ENCODE measurements at regions not wholly inside any gene's neighbourhood (a gene's known extent, or its start where the extent isn't known, plus 50 kb on each side); places are given as distances from the start of the nearest gene placed in this dataset.
"Not testable (repeated sequence)": the region's sequence is repeated elsewhere in the genome, so short reads cannot be mapped to it uniquely, and the experiment has no call there.

DNA sequence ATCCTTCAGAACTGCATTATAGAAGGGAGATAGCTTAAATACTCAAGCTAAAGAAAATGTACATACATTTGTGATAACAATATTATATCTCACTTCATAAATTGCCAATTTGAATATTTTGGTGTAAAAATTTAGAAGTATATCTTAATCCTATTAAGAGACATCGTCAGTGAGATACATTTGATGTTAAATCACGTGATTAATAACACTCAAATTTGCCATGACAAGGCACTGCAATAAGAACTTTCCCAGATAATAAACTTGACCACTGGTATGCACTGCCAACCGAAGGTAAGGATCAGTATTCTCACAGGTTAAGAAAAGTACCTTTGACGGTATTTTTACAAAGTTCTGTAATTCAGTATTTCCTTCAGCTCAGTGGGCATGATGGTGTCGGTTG is 764.7 kb upstream of the FRG1 start:
- no peak for DNase-seq (ENCODE audit: low spot score)

DNA sequence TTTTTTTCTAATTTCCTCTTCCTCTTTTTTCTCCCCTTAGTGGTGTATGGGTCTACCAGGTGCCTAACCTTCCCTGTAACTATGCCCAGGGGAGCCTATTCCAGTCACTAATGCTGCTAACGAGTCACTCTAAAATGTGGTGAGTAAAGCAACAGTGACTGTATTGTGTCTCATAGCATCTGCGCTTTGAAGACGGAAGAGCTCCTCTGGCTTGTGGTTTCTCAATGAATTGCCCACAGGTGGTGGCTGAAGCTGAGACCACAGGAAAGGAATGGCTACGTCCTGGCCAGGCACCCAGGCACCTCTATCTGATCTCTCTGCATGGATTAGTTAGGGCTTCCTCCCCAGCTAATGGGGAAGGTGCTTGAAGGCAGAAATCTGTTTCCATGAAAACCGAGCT is 763.5 kb upstream of the FRG1 start:
- no peak for DNase-seq (ENCODE audit: low spot score)

DNA sequence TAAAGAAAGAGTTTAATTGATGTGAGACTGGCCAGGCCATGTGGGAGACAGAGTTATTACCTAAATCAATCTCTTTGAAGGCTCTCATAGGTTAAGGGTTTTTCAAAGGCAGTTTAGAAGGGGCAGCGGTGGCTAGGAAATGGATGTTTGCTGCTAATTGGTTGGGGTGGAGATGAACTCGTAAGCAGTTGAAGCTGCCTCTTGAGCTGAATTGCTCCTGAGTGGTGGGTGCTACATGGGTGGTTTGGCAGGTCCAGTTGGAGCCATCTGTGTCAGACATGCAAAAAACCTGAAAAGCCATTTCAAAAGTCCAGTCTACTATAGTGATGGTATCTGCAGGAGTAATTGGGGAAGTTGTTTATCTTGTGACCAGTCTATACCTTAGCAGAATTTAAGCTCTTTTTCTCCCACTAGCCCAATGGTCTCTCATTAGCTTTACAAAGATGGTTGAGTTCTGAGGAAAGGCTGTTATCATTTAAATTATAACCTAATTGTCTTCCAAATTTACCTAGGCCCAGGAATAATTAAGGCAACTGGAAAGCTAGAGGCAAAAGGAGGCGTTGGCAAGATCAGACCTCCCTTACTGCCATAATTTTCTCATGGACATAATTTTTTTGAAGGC is 762.4 kb upstream of the FRG1 start:
- DNase-seq (ENCODE audit: low spot score) = no peak

DNA sequence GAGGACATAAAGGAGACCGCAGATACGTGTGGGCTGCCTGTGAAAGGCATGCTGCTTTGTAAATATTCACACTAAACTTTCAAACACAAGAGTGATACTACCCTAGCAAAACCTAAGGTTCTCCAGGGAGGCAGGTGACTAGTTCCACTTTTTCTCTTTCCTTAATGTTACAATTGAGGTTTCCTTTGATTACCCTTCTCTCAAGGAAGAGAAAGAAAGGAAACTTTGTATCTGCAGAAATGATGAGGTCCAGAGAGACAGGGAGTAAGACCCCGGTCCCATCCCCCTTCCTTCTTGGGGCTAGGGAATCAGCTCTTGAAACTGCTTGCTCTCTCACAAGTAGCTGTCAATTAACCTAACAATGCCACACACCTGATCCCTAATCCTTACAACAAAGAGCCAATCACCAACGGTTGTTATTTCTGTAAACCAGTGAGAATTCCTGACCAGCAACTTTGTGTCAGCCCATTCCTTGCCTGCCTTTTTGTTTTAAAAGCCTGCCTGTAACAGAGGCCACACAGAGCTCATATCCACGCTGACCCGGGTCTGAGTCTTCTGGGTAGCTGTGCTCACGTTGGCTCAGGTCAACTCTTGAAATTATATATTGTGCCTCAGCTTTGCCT is 754.8 kb upstream of the FRG1 start:
- no peak for DNase-seq (ENCODE audit: low spot score)

DNA sequence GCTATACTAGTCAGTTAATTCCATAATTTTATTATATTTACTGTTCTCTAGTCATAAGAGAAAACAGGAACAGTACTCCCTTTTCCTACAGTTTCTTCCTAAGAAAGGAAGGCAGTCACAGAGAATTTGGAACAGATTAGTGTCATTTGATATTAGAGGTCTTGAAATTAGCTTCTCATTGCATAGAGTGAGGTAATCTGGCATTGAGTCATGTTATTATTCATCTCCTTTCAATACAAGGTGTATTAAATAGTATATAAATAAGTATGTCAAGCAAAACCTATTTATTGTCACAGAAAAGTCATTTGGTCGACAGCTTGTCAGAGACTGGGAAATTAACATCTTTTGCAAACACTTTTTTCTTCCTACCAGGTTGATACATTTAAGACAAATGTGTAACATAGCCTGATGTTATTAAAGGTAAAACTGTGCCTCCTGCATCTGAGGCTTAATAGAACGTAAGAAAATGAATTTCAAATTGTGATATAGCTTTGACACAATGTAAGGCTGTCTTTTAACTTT is 753.1 kb upstream of the FRG1 start:
- DNase-seq (ENCODE audit: low spot score) = no peak

DNA sequence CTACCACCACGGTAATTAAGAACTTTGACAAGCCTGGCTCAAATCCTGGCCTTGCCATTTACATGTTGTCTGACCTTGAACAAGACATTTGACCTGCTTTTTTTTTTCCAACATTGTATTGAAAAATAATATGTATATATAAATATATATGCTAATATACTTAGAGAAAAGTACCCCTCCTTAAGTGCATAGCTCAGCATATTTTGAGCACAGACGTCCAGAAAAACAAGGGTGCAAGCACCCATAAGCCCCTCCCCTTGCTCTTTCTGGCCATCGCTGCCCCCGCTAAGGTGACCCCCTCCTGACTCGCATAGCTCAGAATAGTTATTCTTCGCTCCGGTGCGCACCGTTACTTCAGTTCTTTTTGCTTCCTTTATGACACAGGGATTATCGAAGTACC is 742.0 kb upstream of the FRG1 start:
- no peak for DNase-seq (ENCODE audit: low spot score)

DNA sequence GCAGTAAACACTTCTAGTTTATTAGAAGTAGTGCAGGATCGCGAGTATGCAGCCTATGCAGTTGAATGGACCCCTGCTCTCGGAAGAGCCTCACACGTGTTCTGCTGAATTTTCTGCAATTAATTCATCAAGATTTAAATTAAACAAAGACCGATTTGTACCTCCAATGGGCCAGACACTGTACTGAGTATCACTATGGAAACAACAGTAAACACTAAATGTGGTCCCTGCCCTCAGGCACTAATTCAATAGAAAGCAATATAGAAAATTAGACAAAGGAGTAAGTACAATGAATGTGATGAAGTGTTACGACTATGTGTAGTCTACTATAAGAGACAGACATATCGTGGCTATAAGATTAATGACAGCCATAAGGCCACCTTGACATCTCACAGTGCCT is 740.3 kb upstream of the FRG1 start:
- no peak for DNase-seq (ENCODE audit: low spot score)

DNA sequence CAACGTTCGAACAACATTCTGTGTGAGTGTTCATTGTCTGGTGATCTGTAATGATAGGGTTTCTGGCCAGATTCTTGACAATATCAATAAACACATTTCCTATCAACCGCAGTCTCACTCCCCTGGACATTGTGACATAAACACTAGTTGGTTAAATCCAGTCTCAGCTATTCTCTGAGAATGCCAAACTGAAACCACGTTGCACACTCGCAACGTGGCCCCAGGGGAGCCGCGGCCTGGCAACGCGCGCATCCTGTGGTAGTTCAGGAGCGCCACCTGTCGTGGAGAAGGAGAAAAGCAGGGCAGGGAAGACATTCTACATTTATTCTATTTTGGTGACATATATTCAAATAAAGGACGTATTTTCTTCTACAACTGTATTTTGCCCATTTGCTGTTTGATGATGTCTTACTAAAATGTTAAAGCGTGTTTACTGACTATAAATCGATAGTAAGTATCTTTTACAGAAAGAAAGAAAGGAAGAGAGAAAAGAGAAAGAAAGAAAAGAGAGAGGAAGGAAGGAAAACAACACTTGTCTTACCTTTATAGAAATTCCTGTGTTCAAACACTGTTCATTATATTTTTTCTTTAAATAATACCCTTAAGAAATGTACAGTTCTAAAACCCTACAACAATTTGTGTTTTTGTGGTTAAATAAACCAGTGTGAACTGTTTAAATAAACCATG is 738.3 kb upstream of the FRG1 start:
- peak; percentile 62 for DNase-seq (ENCODE audit: low spot score)

DNA sequence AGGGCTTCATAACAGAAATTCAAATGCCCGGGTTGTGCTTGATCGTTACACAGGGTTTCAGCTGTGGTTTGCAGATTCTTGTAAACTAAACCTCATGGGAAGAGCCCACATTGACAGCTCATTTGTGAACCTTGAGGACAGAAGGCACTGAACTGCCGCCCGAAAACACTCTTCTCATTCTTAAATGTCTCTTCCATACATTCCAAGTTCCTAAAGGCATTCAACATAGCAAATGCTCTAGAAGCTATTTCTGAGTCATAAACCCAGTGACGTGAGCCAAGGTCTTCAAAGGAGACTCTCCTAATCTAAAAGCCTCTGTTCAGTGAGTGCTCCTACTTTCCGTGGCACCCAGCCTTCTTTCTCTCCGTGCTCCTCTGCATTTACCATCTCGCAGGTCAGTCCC is 737.8 kb upstream of the FRG1 start:
- no peak for DNase-seq (ENCODE audit: low spot score)

DNA sequence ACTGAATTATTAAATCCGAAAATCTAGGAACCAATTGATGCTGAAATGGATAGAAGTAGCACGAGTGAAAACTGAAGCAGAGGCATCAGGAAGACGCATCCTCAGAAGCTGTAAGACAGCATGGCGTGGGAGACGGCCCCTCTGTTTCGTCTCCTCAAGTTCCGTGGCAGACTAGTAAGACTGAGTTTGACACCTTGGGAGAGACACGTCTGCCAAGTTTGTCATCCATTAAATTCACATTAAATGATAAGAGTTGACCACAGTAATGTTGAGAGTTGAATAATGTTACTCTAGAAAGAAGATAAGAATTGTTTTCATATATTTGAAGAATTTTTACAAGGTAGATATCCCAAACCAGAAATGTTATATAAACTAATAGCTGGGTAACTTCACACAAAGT is 736.1 kb upstream of the FRG1 start:
- no peak for DNase-seq (ENCODE audit: low spot score)

DNA sequence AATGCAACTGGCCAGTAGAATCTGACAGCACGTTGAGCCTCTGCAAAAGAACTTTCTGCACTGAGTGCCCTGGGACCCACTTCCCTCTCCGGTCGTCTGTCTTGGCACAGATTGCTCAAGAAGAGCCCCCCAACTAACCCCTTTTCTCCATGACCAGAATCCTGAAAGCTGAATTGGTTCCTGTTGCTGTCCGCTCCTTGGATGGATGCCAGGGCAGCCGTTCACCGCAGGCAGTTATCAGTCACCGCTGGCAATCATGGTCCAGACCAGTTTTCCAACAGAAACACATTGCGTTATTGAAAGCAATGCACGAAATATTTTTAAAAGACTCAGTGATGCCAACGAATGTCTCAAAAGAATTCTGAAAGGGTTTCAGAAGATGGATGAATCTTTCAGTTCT is 733.7 kb upstream of the FRG1 start:
- no peak for DNase-seq (ENCODE audit: low spot score)

DNA sequence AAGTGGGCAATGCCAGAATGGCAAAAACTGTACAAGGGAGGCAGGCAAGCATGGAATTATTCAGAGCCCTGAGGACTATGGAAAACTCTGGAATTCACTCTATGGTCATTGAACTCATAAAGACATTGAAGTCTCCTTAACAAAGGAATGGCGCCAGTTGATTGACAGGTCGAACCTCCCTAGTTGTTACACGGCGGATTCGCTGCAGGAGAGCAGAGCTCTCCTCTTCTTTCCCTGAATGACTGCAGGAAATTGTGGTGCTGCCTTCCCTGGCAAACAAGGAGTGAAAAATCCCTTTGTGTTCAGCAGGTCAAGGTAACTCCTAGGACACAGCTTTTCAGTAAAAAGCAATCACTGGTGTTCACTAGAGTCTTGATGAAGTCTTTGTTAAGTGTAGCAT is 732.8 kb upstream of the FRG1 start:
- DNase-seq (ENCODE audit: low spot score) = no peak

DNA sequence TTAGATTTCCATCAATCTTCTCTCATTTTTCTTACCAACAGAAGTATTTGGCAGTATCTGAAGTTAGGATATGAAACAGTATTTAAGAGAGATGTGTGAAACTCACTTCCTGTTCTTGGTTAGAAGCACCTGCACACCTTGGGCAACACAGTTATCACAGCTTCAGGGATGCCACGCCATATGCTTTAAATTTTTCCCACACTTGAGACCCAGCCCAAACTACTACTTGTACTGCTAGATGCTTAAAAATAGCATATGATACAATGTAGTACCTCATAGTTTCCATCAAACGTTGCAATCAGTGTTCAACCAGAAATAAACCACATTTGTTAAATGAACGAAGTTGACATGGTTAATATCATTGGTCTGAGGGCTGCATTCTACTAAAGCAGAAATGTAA is 725.1 kb upstream of the FRG1 start:
- no peak for DNase-seq (ENCODE audit: low spot score)

DNA sequence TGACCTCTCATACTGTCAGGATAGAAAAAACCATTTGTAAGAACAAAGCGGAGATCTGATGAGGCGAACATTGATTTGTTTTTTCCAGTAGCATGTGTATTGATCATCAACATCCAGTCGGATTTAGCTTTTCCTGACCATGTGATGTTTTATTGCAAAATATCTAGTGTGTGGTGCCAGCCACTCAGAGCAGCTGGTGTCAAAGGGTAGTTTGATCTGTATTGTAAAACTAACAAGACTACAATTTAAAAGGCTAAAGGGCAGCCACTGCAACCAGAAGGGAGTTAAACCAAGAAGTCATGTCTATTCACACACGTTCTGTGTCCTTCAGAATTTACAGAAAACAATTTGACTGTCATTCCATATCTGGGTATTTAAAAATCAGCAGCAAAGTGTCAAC is 719.0 kb upstream of the FRG1 start:
- DNase-seq (ENCODE audit: low spot score) = no peak

DNA sequence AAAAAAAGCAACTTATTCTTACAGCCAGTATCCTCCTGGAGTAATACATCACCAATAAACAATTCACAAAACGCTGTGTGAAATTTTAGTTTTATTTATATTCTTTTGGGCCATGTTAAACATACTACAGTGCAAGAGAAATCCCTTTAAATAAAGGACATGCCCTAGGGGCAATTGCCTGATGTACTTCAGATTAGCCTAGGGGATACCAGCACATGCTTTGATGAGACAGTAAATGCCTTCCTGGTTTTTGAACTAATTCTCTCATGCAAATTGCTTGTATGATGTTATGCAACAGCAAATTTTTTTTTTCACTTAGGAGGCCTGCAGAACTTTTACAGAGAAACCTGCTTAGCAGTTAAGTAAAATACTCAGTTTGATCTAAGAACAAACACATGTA is 711.9 kb upstream of the FRG1 start:
- no peak for DNase-seq (ENCODE audit: low spot score)

DNA sequence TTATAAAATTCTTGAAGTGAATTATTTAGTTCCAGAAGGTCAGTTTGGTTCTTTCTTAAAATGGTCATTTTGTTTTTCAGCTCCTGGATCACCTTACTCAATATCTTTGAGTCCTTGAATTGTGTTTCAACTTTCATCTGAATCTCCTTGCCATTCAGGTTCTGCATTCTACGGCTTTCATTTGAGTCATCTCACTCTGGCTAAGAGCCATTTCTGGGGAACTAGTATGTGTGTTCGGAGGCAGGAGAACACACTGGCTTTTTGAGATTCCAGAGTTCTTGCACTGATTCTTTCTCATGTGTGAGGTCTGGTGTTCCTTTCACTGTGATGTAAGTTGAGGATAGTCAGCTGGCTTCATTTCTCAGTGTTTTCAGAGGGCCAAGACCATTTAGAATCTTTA is 708.4 kb upstream of the FRG1 start:
- DNase-seq (ENCODE audit: low spot score) = no peak

DNA sequence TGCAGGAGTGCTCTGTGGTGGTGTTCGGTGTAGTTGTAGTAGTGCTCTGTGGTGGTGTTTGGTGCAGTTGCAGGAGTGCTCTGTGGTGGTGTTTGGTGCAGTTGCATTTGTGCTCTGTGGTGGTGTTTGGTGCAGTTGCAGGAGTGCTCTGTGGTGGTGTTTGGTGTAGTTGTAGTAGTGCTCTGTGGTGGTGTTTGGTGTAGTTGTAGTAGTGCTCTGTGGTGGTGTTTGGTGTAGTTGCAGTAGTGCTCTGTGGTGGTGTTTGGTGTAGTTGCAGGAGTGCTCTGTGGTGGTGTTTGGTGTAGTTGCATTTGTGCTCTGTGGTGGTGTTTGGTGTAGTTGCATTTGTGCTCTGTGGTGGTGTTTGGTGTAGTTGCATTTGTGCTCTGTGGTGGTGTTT is 706.9 kb upstream of the FRG1 start:
- not testable (repeated sequence) for DNase-seq (ENCODE audit: low spot score)

DNA sequence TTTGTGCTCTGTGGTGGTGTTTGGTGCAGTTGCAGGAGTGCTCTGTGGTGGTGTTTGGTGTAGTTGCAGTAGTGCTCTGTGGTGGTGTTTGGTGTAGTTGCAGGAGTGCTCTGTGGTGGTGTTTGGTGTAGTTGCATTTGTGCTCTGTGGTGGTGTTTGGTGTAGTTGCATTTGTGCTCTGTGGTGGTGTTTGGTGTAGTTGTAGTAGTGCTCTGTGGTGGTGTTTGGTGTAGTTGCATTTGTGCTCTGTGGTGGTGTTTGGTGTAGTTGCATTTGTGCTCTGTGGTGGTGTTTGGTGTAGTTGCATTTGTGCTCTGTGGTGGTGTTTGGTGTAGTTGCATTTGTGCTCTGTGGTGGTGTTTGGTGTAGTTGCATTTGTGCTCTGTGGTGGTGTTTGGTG is 705.7 kb upstream of the FRG1 start:
- DNase-seq (ENCODE audit: low spot score) = not testable (repeated sequence)

DNA sequence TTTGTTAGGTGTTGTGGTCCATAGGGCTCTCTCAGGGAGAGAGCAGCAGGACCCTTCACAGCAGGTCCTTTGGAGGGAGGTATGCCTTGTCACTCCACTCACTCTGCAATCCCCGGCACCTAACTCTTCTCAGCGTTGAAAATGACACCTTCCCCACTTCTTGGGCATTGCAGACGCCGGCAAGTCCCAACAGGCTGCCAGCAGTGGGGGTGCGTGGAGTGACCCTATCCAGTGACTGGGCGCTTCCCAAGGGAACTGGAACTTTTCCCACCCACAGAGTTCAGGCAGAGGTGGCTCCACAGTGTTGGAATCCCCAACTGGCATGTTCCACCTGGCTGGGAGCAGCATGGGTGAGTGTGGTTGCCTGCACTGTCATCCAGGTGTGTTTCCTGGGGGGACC is 705.1 kb upstream of the FRG1 start:
- DNase-seq (ENCODE audit: low spot score) = no peak

DNA sequence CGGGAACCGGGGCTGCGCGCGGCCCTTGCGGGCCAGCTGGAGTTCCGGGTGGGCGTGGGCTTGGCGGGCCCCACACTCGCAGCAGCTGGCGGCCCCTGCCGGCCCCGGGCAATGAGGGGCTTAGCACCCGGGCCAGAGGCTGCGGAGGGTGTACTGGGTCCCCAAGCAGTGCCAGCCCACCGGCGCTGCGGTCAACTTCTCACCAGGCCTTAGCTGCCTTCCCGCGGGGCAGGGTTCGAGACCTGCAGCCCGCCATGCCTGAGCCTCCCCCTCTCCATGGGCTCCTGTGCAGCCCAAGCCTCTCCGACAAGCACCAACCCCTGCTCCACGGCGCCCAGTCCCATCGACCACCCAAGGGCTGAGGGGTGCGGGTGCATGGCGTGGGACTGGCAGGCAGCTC is 704.4 kb upstream of the FRG1 start:
- DNase-seq (ENCODE audit: low spot score) = not testable (repeated sequence)

DNA sequence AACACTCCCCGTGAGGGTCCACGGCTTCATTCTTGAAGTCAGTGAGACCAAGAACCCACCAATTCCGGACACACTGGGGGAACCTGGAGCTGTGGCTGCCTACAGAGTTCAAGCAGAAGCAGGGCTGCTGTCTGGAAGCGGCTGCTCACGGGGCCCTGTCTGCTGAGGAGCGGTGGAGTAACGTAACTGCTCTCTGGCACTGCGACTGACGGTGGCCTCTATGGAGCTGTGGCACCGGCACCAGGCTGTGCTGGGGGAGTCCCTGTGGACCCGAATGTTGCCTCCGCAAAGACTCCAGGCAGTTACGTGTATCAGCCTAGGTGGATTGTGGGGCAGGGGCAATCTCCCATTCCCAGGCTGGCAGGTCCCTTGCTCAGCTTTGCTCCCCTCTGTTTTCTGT is 703.3 kb upstream of the FRG1 start:
- DNase-seq (ENCODE audit: low spot score) = no peak

DNA sequence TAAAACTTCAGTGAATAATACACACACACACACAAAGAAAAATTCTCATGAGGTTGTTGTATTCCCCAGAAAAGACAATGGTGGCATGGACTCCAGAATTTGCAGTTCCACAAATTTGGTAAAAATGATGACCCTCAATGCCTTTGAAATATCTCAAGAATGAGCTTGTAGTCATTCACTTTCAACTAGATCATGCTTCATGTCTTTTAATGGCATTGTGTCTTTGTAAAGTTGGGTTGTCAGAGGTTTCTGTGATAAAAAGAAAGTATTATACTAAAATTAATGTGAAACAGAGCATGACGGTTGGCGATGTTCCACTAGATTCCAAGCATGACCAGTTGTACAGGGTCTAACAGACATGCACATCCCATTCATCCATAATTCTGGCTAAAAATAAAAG is 685.0 kb upstream of the FRG1 start:
- no peak for DNase-seq (ENCODE audit: low spot score)

DNA sequence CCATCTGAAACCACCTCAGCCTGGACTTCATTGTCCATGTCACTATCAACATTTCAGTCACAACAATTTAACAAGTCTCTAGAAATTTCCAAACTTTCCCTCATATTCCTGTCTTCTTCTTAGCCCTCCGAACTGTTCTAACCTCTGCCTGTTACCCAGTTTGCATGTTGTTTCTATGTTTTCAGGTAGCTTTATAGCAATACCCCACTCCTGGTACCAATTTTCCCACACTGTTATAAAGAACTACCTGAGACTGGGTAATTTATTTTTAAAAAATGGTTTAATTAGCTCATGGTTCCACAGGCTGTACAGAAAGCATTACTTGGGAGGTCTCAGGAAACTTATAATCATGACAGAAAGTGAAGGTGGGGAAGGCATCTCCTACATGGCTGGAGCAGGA is 679.2 kb upstream of the FRG1 start:
- DNase-seq (ENCODE audit: low spot score) = no peak

DNA sequence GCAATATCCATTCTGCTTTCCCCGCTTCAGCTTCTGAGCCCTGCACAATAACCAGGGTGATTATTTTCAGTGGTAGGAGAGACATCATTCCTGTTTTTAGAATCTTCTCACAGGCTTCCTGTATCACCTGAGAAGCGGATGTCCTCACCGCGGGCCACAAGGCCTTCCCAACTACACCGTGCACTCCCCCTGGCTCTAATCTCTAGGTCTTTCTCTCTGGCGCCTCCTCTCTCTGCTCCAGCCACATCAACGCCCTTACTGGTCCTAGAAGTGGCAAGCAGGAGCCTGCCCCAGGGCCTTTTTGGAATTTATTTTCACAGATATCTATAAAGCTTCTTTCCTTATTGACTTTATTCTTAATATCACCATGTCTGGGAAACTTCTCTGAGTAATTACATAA is 675.2 kb upstream of the FRG1 start:
- DNase-seq (ENCODE audit: low spot score) = no peak

All from Ammon's horn (tissue), 1 donor.